ENCODE measurements at regions not wholly inside any gene's neighbourhood (a gene's known extent, or its start where the extent isn't known, plus 50 kb on each side); places are given as distances from the start of the nearest gene placed in this dataset.

DNA sequence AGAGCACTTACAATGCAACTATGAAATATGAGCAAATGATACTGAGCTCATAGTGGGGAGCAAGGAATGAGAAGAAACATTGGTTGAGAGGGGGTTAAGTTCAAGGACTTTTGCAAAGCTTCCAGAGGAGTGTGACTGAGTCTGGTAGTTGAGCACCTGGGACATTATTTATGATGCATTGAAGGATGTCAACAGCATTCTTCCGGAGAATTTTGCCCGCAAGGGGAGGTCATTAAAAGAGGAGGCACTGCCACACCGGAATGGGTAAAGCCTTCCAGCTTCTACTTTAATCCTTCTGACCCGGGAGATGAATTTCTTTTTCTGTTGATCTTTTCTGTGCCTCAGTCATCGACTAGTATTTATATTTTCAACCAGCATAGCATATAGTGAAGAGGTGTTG lies 208.4 kb upstream of the CAMK1G start:
- TF ChIP-seq, protein P1, sequence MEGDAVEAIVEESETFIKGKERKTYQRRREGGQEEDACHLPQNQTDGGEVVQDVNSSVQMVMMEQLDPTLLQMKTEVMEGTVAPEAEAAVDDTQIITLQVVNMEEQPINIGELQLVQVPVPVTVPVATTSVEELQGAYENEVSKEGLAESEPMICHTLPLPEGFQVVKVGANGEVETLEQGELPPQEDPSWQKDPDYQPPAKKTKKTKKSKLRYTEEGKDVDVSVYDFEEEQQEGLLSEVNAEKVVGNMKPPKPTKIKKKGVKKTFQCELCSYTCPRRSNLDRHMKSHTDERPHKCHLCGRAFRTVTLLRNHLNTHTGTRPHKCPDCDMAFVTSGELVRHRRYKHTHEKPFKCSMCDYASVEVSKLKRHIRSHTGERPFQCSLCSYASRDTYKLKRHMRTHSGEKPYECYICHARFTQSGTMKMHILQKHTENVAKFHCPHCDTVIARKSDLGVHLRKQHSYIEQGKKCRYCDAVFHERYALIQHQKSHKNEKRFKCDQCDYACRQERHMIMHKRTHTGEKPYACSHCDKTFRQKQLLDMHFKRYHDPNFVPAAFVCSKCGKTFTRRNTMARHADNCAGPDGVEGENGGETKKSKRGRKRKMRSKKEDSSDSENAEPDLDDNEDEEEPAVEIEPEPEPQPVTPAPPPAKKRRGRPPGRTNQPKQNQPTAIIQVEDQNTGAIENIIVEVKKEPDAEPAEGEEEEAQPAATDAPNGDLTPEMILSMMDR (conservative IDR thresholded peaks at IDR 0.05; ENCODE audit: low read depth in 2 of 2) = no peak
- TF ChIP-seq JUNB (IDR thresholded peaks at IDR 0.05; ENCODE audit: unreplicated experiment) = no peak
- TF ChIP-seq POLR2AphosphoS5 (IDR thresholded peaks at IDR 0.05; ENCODE audit: low read depth) = no peak
- TF ChIP-seq EZH2 (IDR thresholded peaks at IDR 0.05; ENCODE audit: low read depth, unreplicated experiment) = no peak
- no peak for TF ChIP-seq EZH2phosphoT487 (IDR thresholded peaks at IDR 0.05; ENCODE audit: unreplicated experiment)
- TF ChIP-seq, protein P2, sequence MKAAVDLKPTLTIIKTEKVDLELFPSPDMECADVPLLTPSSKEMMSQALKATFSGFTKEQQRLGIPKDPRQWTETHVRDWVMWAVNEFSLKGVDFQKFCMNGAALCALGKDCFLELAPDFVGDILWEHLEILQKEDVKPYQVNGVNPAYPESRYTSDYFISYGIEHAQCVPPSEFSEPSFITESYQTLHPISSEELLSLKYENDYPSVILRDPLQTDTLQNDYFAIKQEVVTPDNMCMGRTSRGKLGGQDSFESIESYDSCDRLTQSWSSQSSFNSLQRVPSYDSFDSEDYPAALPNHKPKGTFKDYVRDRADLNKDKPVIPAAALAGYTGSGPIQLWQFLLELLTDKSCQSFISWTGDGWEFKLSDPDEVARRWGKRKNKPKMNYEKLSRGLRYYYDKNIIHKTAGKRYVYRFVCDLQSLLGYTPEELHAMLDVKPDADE (IDR thresholded peaks at IDR 0.05) = no peak

Measured in GM23338 (cell line).